ENCODE measurements at regions not wholly inside any gene's neighbourhood (a gene's known extent, or its start where the extent isn't known, plus 50 kb on each side); places are given as distances from the start of the nearest gene placed in this dataset.
"Not testable (repeated sequence)": the region's sequence is repeated elsewhere in the genome, so short reads cannot be mapped to it uniquely, and the experiment has no call there.

DNA sequence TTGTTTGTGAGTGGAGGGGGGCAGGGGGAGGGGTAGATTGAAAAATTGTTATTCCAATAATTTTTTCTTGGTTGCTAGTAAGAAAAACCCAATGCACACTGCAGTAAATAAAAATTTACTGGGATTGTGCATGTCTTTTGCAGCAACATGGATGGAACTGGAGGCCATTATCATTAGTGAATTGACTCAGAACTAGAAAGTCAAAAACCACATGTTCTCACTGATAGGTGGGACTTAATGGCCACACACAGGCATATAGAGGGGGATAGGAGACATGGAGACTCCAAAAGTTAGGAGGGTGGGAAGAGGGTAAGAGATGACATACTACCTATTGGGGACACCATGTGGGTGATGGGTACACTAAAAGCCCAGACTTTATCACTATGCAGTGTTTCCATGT is 67.2 kb downstream of the BUB3 start:
- DNase-seq (ENCODE audit: low spot score): no peak

DNA sequence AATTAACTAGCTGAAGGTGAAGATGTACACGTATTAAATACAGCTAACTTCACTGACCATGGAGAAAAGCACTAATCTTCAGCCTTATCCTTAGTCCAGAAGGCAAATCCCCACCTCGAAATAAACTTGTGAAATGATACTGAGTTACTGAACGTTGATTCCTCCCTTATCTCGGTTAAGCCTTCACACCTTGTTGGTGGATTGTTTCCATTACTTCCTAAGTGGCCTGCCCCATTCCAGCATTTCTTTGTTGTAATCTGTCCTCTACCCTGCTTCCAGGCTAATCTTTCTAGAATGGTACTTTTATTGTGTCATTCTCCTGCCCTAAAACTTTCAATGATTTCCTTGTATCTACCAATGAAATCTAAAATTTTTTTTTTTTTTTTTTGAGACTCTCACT is 68.6 kb downstream of the BUB3 start:
- no peak for DNase-seq (ENCODE audit: low spot score)

DNA sequence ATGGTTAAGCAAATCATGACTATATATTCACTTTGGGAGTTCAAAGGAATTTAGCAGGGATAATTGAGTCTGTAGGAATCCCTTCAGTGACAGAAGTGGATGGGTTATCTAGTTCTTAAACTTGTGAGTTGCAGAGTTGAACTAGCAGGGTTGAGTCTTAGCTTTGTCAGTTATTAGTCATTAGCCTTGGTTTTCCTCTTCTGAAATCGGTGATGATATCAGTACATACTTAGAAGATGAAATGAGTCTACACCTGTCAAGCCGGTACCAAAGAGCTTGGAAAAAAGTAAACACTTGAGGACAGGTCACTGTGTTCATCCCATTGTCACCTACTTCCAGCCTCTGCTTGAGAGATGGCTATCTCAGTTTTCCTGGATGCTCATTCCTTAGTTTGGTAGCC is 73.5 kb downstream of the BUB3 start:
- no peak for DNase-seq (ENCODE audit: low spot score)

DNA sequence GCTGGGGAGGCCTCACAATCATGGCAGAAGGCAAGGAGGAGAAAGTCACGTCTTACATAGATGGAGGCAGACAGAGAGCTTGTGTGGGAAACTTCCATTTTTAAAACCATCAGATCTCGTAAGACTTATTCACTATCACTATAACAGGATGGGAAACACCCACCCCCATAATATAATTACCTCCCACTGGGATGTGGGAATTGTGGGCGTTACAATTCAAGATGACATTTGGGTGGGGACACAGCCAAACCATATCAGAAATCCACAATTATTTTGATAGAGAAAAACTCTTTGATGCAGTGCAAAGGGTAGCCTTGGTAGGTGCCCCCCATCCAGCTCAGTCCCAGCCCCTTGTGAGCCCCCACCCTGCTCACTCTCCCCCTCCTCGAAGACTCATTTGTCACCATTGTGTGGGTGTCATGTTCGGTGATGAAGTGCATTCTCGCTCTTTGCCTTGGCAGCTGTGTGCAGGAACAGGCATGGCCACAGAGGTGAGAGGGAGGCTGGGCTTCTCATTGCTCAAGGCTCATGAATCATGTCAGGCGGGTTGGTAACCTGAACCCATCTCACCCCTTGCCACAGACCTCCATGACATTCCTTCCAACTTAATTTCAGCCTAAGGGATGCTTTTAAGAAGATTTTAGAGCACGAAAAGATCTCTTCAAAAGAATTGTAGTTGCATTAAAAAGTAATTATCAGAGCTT is 75.9 kb downstream of the BUB3 start:
- no peak for DNase-seq (ENCODE audit: low spot score)

DNA sequence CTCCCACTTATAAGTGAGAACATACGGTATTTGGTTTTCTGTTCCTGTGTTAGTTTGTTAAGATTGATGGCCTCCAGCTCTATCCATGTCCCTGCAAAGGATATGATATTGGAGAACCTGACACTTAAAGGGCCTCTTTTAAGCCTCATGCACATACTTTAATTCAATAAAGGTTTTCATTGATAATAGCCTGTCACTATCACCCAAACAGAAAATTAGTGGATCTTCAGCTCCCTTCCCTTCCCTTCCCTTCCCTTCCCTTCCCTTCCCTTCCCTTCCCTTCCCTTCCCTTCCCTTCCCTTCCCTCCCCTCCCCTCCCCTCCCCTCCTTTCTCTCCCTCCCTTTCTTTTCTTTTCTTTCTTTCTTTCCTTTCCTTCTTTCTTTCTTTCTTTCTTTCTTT is 78.7 kb downstream of the BUB3 start:
- not testable (repeated sequence) for DNase-seq (ENCODE audit: low spot score)

DNA sequence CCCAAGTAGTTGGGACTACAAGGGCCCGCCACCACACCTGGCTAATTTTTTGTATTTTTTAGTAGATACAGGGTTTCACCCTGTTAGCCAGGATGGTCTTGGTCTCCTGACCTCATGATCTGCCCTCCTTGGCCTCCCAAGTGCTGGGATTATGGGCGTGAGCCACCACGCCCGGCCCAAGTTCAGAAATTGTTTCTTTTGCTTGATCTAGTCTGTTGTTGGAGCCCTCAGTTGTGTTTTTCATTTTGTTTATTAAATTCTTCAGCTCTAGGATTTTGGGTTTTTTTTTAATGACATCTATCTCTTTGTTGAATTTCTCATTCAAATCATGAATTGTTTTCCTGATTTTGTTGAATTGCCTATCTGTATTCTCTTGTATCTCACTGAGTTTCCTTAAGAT is 80.8 kb downstream of the BUB3 start:
- DNase-seq (ENCODE audit: low spot score): not testable (repeated sequence)

DNA sequence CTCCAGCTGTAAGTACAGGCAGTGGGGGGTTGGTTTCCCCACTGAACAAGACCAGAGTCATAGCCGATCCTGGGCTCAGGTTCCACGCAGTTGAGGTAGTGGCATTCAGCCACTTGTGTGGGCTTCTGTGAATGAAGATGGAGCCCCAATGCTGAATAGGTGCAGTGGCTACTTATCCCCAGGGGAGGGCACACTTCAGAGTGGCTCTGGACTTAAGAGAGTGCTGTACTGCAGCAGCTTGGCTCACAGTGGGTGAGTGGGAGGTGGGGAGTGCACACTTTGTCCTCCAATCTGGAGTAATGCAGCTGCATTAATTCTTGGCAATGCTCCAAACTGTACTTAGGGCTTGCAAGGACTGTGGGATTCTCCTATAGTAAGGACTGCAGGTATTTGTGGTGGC is 81.9 kb downstream of the BUB3 start:
- no peak for DNase-seq (ENCODE audit: low spot score)

DNA sequence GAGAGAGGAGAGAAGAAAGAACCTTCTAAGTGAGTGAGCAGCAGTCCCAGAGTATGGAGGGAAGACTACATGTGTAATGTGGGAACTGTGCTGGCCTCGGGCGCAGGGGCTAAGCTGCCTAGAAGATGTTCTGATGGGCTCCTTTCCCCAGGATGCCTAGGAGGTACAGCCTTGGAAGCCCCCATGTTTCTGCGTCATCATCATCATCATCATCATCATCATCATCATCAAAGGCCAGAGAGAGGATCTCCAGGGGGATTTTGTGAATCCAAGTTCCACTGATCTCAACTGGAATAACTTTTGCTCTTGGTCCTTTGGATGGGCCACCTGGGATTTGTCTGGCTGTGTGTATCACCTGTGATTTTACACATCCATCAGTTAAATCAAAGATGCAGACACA is 86.0 kb downstream of the BUB3 start:
- DNase-seq (ENCODE audit: low spot score): no peak

DNA sequence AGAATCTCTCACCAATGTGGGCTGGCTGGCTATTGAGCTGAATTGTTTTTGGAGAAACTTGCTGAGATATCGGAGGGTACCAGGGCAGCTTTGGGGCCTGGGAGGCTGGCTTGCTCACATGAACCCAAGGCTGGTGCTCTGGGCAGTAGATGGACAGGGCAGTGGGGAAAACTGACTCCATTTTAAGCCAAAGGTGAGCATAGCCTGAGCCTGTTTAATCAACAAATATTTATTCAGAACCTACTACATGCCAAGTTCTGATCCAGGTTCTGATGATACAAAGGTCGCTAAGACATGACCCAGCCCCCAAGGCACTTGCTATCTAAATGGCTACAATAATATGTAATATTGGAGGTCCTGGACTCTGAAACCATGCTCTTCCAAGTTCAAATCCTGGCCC is 86.6 kb downstream of the BUB3 start:
- no peak for DNase-seq (ENCODE audit: low spot score)

DNA sequence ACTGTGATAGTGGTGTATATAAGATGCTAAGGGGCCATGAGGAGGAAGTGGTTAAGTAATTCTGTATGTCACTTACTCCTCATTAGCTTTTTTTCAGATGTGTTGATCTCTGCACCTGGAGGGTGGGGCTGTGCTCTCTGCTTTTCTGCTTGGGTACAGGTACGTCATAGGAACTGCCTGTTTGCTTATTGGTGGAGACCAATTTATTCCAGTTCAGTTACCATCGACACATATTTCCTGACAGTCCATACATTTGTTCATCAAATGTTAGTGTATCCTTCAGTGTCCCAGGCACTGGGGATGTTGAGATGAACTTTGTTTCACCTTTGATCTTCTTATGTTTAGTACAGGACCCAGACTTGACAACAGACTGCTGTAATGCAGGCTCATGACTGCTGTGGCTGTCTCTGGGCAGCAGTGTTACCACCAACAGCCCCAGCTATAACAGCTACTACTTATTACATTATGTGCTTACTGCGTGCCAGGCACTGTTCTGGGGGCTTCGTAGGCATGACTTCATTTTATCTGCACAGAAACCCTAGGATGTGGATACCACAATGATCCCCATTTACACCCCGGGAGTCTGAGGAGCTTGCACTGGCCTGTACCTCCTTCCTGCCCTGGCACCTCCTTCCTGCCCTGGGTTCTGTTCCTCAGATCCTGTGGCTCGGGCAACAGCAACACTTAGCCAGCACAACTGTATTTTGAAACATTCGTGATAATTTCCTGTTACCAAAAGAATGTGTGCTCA is 87.4 kb downstream of the BUB3 start:
- no peak for DNase-seq (ENCODE audit: low spot score)

DNA sequence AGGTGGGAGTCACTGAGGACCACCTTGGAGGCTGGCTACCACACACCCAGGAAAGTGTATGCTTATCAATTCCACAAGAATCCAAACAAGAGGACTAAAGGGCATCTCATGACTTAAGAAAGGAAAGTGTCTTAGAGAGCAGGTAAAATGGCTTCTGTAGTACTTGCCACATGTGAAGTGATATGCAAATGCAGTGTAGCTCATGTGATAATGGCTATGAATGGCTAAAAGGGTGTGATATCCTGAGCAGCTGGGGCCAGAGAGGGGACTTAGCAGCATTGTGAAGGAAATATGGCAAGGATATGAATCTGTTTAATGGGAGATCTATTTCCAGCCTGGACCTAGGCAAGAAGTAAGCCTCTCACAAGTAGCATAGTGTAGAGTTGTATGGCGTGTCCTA is 90.5 kb downstream of the BUB3 start:
- DNase-seq (ENCODE audit: low spot score): no peak

DNA sequence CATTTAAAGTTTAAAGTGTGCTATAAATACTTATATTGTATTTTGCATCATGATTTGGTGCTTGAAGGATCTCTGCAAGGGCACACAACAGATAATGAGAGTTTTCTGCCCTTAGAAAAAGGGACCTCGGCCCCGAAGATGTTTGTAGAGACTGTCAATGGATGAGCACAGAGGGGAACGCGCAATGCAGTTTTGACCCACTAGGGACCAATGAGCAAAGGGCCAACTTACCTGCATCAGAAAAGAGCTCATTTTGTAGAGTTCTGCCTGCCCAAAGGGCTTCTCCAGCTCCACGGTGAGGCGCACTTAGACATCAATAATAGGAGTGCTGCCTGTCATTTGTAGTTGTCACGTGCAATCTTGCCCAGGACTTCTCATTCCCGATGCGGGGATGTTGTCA is 91.1 kb downstream of the BUB3 start:
- no peak for DNase-seq (ENCODE audit: low spot score)

DNA sequence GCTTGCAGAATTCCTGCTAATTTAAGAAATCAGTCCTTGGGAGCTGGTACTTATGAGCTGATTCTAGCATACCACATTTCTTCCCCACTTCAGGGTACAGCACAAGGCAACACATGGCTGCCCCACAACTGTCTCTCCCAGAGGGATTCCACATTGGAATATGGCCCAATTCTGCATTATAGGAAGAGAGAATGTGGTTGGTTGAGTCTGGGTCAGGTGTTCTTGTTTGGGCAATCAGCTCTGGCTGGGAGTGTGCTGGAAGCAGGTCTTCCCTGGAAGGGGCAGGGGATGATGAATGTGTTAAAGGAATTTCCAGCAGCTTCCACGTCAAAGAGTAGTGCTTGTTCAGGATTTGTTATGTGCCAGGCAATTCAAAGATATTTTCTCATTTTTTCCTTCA is 95.7 kb downstream of the BUB3 start:
- DNase-seq (ENCODE audit: low spot score): no peak

DNA sequence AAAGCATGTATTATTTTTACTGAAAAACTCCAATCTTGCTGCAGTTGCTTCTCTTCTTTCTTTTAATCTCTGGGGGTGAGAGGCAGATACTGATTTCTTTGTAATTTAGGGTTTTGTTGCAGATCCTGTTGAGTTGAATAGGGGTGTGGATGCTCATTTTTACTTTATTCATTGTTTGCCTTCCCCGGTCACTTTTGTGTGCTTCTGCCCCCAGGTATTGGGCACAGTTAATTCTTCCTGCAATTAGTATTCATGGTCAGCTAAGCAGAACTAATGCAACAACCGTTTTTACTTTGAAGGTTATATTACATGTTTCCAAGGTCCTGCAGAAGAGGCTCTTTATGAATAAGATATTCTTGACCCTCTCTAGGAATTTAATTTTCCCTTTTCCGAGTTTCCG is 96.4 kb downstream of the BUB3 start:
- DNase-seq (ENCODE audit: low spot score): no peak

DNA sequence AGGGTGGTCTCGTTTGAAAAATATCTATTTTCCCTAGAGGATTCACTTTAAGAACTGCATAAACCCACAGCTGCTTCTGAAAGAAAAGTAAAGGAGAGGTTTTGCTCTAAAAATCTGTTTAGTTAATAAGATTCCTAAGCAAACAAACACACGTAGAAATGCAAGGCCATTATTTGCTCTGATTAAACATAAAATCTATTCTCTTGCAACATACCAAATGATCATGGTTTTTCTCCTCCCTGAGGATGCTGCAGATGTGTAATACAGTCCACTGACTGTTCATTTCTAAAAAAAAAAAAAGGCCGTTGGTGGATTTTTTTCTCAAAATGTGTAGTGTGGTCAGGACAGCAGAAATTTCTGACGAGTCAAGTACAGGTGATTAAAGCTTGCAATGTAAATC is 98.6 kb downstream of the BUB3 start:
- DNase-seq (ENCODE audit: low spot score): no peak

DNA sequence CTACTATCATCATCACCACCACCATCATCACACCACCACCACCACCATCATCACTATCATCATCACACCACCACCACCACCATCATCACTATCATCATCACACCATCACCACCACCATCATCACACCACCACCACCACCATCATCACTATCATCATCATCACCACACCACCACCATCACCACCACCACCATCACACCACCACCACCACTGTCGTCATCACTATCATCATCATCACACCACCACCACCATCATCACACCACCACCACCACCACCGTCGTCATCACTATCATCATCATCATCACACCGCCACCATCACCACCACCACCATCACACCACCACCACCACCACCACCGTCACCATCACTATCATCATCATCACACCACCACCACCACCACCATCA is 100.1 kb downstream of the BUB3 start:
- not testable (repeated sequence) for DNase-seq (ENCODE audit: low spot score)

DNA sequence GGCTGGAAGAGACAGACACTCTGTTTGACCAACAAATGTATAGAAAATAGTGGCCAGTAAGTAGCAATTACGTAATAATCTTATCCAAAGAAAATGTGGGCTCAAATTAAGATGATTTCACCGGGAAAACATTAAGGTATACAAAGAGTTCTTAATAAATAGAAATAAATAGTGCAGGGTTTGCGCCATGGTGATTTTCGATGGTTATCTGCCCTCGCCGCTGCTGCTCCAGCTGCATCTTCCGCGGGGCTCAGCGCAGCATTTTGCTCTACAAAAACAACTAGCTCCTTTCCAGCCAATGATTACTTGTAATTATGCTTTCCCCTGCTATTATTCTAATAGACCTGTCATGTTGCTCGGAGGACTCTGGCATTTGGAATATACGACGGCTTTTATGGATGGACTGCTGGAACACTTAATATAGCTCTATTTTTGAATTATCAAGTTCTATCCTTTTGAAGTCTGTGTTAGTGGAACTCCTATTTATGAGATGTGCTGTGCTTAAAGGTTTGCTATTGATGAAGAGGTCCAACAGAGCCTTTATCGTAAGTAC is 103.8 kb downstream of the BUB3 start:
- DNase-seq (ENCODE audit: low spot score): no peak

DNA sequence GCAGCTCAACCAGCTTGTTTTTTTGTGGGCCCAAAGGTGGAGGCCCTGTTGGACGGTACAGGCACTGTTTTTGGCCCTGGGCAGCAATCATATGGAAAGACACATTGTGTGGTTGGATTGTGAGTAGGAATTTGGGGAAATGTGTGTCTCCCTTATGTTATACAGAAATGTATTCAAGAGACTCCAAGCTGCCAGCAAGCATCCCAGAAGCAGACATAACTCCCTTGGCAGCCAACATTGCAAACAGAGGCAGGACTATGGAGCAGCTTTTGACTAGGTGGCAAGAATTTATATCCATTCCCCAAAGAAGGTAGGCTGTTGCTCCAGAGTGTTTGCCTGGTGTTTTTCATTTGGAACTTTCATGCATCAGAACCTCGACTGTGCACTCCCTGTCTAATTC is 104.9 kb downstream of the BUB3 start:
- no peak for DNase-seq (ENCODE audit: low spot score)

DNA sequence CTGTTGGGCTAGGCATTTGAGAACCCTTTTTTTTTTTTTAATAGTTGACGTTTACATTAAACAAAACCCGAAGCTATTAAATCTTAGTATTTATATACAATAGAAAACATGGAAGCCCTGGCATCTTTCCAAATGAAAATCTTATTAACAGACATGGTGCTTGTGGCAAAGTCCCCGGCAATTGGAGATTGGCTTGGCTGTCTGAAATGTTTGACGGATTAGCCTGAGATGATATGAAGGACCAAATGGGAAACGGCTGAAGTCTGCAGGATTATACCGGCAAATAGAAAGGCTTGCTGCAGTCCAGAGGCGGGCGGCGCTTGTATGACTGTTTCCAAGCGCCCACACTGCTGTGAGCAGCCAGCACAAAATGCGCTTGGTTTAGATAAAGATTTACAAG is 105.6 kb downstream of the BUB3 start:
- DNase-seq (ENCODE audit: low spot score): no peak

DNA sequence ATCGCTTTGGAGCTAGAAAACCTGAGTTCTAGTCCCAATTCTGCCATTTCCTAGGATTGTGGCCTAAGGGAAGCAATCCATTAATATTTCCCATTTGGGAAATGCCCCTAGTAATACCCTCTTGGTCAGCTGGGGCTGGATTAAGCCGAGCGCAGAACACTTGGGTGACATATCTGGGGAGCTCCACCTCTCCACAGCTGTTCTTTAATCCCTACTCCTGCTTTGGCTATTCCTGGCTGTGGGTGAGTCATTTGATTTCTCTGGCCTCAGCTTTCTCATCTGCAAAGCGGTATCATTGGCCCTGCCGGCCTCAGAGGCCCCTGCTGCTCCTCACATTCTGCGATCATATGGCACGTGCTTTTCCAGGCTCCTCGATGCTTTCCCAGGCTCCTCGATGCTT is 108.3 kb downstream of the BUB3 start:
- no peak for DNase-seq (ENCODE audit: low spot score)

DNA sequence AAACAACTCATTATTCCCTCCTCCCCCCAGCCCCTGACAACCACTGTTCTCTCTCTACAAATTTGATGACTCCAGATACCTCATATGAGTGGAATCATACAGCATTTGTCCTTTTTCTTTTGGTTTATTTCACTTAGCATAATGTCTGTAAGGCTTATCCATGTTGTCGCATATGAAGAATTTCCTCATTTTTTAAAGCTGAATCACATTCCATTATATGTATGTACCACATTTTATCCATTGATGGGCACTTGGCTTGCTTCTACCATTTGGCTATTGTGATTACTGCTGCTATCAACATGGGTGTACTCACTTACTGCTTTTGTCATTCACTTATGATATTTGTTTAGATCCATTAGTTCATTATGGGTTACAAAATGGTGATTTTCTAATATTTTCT is 112.8 kb downstream of the BUB3 start:
- no peak for DNase-seq (ENCODE audit: low spot score)

DNA sequence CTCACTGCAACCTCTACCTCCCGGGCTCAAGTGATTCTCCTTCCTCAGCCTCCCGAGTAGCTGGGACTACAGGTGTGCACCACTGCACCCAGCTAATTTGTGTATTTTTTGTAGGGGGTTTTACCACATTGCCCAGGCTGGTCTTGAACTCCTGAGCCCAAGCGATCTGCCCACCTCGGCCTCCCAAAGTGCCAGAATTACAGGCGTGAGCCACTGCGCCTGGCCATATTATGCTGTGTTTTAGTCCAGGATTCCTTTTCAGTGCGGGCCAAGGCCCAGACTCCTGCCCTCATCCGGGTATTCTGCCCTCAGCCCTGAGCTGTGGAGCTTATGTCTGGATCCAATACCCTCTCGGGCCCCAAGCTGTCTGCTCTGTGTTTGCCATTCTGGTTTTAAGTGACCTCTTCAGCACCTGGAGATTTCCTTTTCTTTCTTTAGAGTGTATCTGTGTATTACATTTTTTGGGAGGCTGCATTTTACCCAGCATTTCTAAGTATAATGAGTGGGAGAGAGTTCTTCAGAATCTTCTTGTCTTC is 114.9 kb downstream of the BUB3 start:
- no peak for DNase-seq (ENCODE audit: low spot score)

DNA sequence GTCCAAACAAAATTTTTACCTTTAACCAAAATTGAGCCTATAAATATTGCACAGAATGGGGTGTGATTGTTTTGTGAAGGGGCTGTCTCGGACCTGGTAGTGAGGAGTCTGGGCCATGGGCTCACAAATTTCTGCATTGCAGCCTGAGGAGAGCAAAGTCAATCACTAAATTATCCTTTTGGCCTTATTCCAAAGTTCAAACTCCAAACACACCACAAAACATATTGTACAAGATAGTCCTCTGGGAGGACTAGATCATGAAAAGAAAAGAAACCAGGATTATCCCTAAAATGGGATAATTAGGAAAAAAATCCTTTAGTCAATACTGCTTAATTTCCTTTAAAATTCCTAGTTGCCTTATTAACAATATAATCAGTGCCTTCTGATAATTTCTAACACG is 115.5 kb downstream of the BUB3 start:
- DNase-seq (ENCODE audit: low spot score): no peak
